Peyer's patch (tissue), 4 donors: ENCODE measurements at regions not wholly inside any gene's neighbourhood (a gene's known extent, or its start where the extent isn't known, plus 50 kb on each side); places are given as distances from the start of the nearest gene placed in this dataset.

Source experiments
- CTCF ChIP-seq, 6 experiments: fragments of 450-650 bp in 4 of 6; fragments of 200-600 bp in 2 of 6; sonication (generic) in 1 of 6; IDR thresholded peaks; one replicate each; pipeline ENCODE4 v1.5.1; 2017 to 2019; ENCODE audit warnings: antibody characterized with exemption in 6 of 6, mild to moderate bottlenecking in 3 of 6, moderate library complexity in 1 of 6
- POLR2A ChIP-seq, 2 donors: fragments of 450-650 bp; IDR thresholded peaks; one replicate each; pipeline ENCODE4 v1.5.1; 2017; ENCODE audit warnings: antibody characterized with exemption in 2 of 2, mild to moderate bottlenecking in 2 of 2, moderate library complexity in 2 of 2

GRCh38 chr20:40452758-40453157 is 236.3 kb downstream of the MAFB start:
- no peak for TF ChIP-seq POLR2A (IDR thresholded peaks at IDR 0.05)
- TF ChIP-seq CTCF (IDR thresholded peaks at IDR 0.05), result no peak
